SK-N-SH (cell line): ENCODE measurements at regions not wholly inside any gene's neighbourhood (a gene's known extent, or its start where the extent isn't known, plus 50 kb on each side); places are given as distances from the start of the nearest gene placed in this dataset.

ENCODE experiments used
- CTCF ChIA-PET: fragments of 300-600, 350-600 bp; formaldehyde crosslinking; extraction: SDS; loops from one replicate; lab custom pipeline; 2021; lab: Yijun Ruan, JAX
- POLR2A ChIA-PET: fragments of 350-600 bp; sonication (Branson Sonifier 250); formaldehyde crosslinking; extraction: SDS; loops from one replicate; lab custom pipeline; 2020; ENCODE audit warnings: antibody characterized with exemption, inconsistent platforms; lab: Yijun Ruan, JAX
- DNase-seq: peaks from one replicate; pipeline ENCODE4 v3.0.0; 2012
- H2AFZ ChIP-seq: fragments of 200-600 bp; sonication (generic); 2 replicates; pipeline ENCODE4 v1.8.1; 2016; ENCODE audit warnings: antibody characterized with exemption, mild to moderate bottlenecking, low read depth
- H3F3A ChIP-seq: fragments of 200-600 bp; sonication (generic); replicated peaks from 2 replicates; pipeline ENCODE3; 2016; ENCODE audit warnings: antibody characterized with exemption, mild to moderate bottlenecking; ENCODE audit not compliant: insufficient read depth
- H3K27ac ChIP-seq, 2 experiments: fragments of 200-500 bp in 1 of 2; fragments of 200-600 bp in 1 of 2; sonication (Bioruptor generic) in 1 of 2; sonication (generic), shearing (Covaris generic) in 1 of 2; 2 replicates each; pipeline versions ENCODE4 v1.5.1 to v1.6.1; 2014 to 2016; ENCODE audit warnings: low read depth in 2 of 2, inconsistent platforms in 1 of 2, low read length in 1 of 2, mild to moderate bottlenecking in 1 of 2, mixed read lengths in 1 of 2
- H3K27me3 ChIP-seq: fragments of 200-600 bp; sonication (generic), shearing (Covaris generic); 2 replicates; pipeline ENCODE4 v1.6.1; 2016; ENCODE audit warnings: mixed run types; ENCODE audit not compliant: insufficient read depth
- H3K36me3 ChIP-seq, 2 experiments: fragments of 200-500 bp in 1 of 2; fragments of 200-600 bp in 1 of 2; sonication (Bioruptor generic) in 1 of 2; sonication (generic) in 1 of 2; replicated peaks in 1 of 2; 2 replicates each; pipeline versions ENCODE3 to v1.5.1; 2014 to 2016; ENCODE audit warnings: low read length in 1 of 2, mild to moderate bottlenecking in 1 of 2; ENCODE audit not compliant: insufficient read depth in 2 of 2, control insufficient read depth in 1 of 2
- H3K4me1 ChIP-seq, 2 experiments: fragments of 200-500 bp in 1 of 2; fragments of 200-600 bp in 1 of 2; sonication (Bioruptor generic) in 1 of 2; sonication (generic), shearing (Covaris generic) in 1 of 2; 2 replicates each; pipeline versions ENCODE4 v1.5.1 to v1.6.1; 2014 to 2016; ENCODE audit warnings: low read depth in 1 of 2, low read length in 1 of 2, mixed run types in 1 of 2; ENCODE audit not compliant: insufficient read depth in 2 of 2, control insufficient read depth in 1 of 2
- H3K4me2 ChIP-seq: fragments of 200-600 bp; sonication (generic), shearing (Covaris generic); 2 replicates; pipeline ENCODE4 v1.6.1; 2017; ENCODE audit warnings: mixed run types
- H3K4me3 ChIP-seq, 2 experiments: fragments of 200-500 bp in 1 of 2; fragments of 200-600 bp in 1 of 2; sonication (Bioruptor generic) in 1 of 2; sonication (generic), shearing (Covaris generic) in 1 of 2; 2 replicates each; pipeline versions ENCODE4 v1.5.1 to v1.8.1; 2014 to 2016; ENCODE audit warnings: low read depth in 2 of 2, inconsistent platforms in 1 of 2, low read length in 1 of 2, mild to moderate bottlenecking in 1 of 2, mixed read lengths in 1 of 2, moderate library complexity in 1 of 2
- H3K79me2 ChIP-seq: fragments of 200-600 bp; sonication (generic); 2 replicates; pipeline ENCODE4 v1.8.1; 2017; ENCODE audit warnings: mild to moderate bottlenecking; ENCODE audit not compliant: insufficient read depth
- H3K9ac ChIP-seq: fragments of 200-600 bp; sonication (generic); 2 replicates; pipeline ENCODE4 v1.6.1; 2017; ENCODE audit warnings: mixed run types
- H3K9me2 ChIP-seq: fragments of 200-600 bp; sonication (generic); 2 replicates; pipeline ENCODE4 v1.6.1; 2017; ENCODE audit warnings: mixed run types
- H3K9me3 ChIP-seq: fragments of 200-600 bp; sonication (generic); 2 replicates; pipeline ENCODE4 v1.6.1; 2017; ENCODE audit warnings: mixed run types, mild to moderate bottlenecking, moderate library complexity
- H4K20me1 ChIP-seq: fragments of 200-600 bp; sonication (generic); 2 replicates; pipeline ENCODE4 v1.6.1; 2017; ENCODE audit warnings: mild to moderate bottlenecking, mixed run types; ENCODE audit not compliant: insufficient read depth
- EZH2phosphoT487 ChIP-seq: fragments of 200-600 bp; sonication (generic); IDR thresholded peaks from 2 replicates; pipeline ENCODE4 v1.6.1; 2017; ENCODE audit warnings: low read depth, mixed run types, mild to moderate bottlenecking, antibody characterized with exemption, moderate library complexity, borderline replicate concordance
- GABPA ChIP-seq: IDR thresholded peaks from 2 replicates; pipeline ENCODE4 v1.4.0; 2012; ENCODE audit warnings: low read depth, mild to moderate bottlenecking
- IRF3 ChIP-seq: fragments of 150-350 bp; IDR thresholded peaks from 2 replicates; pipeline ENCODE4 v1.6.1; 2016; ENCODE audit warnings: mild to moderate bottlenecking, low read depth, low read length
- MEF2A ChIP-seq: IDR thresholded peaks from 2 replicates; pipeline ENCODE4 v1.4.0; 2012; ENCODE audit warnings: low read depth, borderline replicate concordance
- MXI1 ChIP-seq: IDR thresholded peaks from 2 replicates; pipeline ENCODE4 v1.6.1; 2012; ENCODE audit warnings: mild to moderate bottlenecking, low read depth, low read length, improper control_type of control experiment
- NFIC ChIP-seq: IDR thresholded peaks from 2 replicates; pipeline ENCODE4 v1.4.0; 2012; ENCODE audit warnings: borderline replicate concordance
- POLR2AphosphoS5 ChIP-seq: IDR thresholded peaks from 2 replicates; pipeline ENCODE4 v1.6.1; 2012; ENCODE audit warnings: low read depth, low read length
- RAD21 ChIP-seq: IDR thresholded peaks from 2 replicates; pipeline ENCODE4 v1.6.1; 2012; ENCODE audit warnings: mild to moderate bottlenecking, low read length
- RCOR1 ChIP-seq: fragments of 150-350 bp; IDR thresholded peaks from 2 replicates; pipeline ENCODE4 v1.6.1; 2017; ENCODE audit warnings: antibody characterized with exemption, low read length
- SMC3 ChIP-seq: IDR thresholded peaks from 2 replicates; pipeline ENCODE4 v1.6.1; 2012; ENCODE audit warnings: low read depth, low read length, improper control_type of control experiment
- TEAD4 ChIP-seq: IDR thresholded peaks from 2 replicates; pipeline ENCODE4 v1.4.0; 2012; ENCODE audit warnings: mild to moderate bottlenecking, borderline replicate concordance; ENCODE audit not compliant: insufficient read depth
- YY1 ChIP-seq: IDR thresholded peaks from 2 replicates; pipeline ENCODE4 v1.4.0; 2012; ENCODE audit warnings: low read depth, mild to moderate bottlenecking
- ZBTB33 ChIP-seq: IDR thresholded peaks from 2 replicates; pipeline ENCODE4 v1.4.0; 2012; ENCODE audit warnings: low read depth, borderline replicate concordance
- WGBS: methylation state at CpG from one replicate; pipeline ENCODE4 v1.1.6; 2017; ENCODE audit warnings: low lambda C conversion rate; 5-methylcytosine and 5-hydroxymethylcytosine counted together
- TF ChIP-seq, protein P1 (sequence below): fragments of 200-600 bp; sonication (generic); IDR thresholded peaks from 2 replicates; pipeline ENCODE4 v1.6.1; 2017; ENCODE audit warnings: antibody characterized with exemption, mild to moderate bottlenecking, moderate library complexity
- TF ChIP-seq, protein P2 (sequence below): IDR thresholded peaks from 2 replicates; pipeline ENCODE4; 2012

DNA sequence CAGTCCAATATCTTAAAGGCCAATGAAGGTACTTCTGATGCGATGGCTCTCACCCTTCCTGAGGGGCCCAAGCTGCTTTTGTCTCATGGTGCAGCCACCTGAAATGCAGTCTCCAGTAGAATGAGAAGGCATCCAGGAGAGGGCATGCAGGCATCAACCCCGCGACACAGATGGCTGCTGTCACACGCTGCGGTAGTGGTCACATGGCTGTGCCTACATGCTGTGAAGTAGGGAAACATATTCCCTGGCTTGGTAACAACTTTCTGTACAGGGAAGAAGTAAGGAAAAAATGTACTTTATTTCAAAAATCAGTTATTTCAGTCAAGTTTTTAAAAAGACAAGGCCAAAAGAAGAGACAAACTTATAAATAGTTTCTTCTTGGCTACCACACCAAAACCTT lies 139.9 kb downstream of the TRIML1 start:
- Histone ChIP-seq H3K36me3 (no peaks in the 10 kb centered on the region), H3F3A (no peaks in the 10 kb centered on the region), H3K9me3 (no peaks in the 10 kb centered on the region), H3K27me3 (no peaks in the 10 kb centered on the region; the same call in 1 of the 2 replicates), H3K9me2 (no peaks in the 10 kb centered on the region), H3K79me2 (no peaks in the 10 kb centered on the region), H3K4me3 (no peak overlapping the region), H4K20me1 (no peaks in the 10 kb centered on the region), H3K4me2 (no peak overlapping the region), H3K27ac (no peak overlapping the region), H2AFZ (no peak overlapping the region), H3K4me1 (no peaks in the 10 kb centered on the region), H3K9ac (no peak overlapping the region)
- TF ChIP-seq SMC3: no peak
- no peak for DNase-seq
- CTCF ChIA-PET: no interaction called here
- 59% methylated on average over 5 of the region's 5 CpGs for WGBS
- POLR2A ChIA-PET: no interaction called here

DNA sequence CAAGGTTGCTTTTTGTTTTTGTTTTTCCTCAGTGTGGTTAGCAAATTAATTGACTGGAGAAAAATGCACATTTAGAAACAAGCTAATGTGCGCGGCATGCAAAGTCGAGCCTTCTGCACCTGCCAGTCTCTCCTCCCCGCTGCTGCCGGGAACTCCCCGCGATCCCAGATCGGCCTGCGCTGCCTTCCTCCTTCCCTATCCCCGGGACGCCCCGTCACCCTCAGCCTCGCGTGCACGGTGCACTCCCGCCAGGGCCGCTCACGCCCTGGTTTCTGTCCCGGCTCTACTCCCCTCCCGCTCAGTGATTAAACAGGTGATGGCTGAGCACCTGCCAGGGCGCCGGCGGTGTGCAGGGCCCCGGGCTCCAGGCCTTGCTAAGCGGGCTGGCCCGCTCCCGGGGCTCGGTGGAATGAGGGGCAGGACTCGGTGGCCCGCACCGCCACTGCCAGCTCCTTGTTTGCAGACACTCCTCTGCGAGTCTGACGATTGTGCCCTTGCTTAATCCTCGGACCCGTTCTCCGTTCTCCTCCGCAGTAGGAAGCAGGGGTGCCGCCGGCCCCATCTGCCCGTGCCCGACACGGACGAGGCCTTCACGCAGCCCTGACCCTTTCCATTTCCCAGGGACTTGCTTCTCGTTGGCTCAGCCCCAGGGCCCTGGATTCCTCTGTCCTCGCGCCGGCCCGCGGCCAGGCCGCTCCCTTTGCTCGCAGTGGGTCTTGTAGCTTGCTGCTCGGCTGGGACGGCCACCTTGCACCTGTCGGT lies 143.4 kb downstream of the TRIML1 start:
- no peaks in the 10 kb centered on the region for H3K79me2 ChIP-seq
- no peaks in the 10 kb centered on the region for H4K20me1 ChIP-seq
- no peaks in the 10 kb centered on the region for H3K4me1 ChIP-seq
- no peaks in the 10 kb centered on the region for H3K9me3 ChIP-seq
- no peak overlapping the region for H3K27ac ChIP-seq
- WGBS: 50% methylated on average over 29 of the region's 55 CpGs
- no peak overlapping the region for H3K4me3 ChIP-seq
- no peaks in the 10 kb centered on the region for H3F3A ChIP-seq
- H3K9ac ChIP-seq: no peak overlapping the region
- H2AFZ ChIP-seq: no peak overlapping the region
- POLR2A ChIA-PET: no interaction called here
- H3K9me2 ChIP-seq: no peaks in the 10 kb centered on the region
- H3K4me2 ChIP-seq: no peak overlapping the region; the same call in 1 of the 2 replicates
- H3K36me3 ChIP-seq: no peaks in the 10 kb centered on the region
- TF ChIP-seq YY1: no peak
- TF ChIP-seq, protein P1, sequence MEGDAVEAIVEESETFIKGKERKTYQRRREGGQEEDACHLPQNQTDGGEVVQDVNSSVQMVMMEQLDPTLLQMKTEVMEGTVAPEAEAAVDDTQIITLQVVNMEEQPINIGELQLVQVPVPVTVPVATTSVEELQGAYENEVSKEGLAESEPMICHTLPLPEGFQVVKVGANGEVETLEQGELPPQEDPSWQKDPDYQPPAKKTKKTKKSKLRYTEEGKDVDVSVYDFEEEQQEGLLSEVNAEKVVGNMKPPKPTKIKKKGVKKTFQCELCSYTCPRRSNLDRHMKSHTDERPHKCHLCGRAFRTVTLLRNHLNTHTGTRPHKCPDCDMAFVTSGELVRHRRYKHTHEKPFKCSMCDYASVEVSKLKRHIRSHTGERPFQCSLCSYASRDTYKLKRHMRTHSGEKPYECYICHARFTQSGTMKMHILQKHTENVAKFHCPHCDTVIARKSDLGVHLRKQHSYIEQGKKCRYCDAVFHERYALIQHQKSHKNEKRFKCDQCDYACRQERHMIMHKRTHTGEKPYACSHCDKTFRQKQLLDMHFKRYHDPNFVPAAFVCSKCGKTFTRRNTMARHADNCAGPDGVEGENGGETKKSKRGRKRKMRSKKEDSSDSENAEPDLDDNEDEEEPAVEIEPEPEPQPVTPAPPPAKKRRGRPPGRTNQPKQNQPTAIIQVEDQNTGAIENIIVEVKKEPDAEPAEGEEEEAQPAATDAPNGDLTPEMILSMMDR: no peak
- no peak for TF ChIP-seq EZH2phosphoT487
- TF ChIP-seq, protein P2, sequence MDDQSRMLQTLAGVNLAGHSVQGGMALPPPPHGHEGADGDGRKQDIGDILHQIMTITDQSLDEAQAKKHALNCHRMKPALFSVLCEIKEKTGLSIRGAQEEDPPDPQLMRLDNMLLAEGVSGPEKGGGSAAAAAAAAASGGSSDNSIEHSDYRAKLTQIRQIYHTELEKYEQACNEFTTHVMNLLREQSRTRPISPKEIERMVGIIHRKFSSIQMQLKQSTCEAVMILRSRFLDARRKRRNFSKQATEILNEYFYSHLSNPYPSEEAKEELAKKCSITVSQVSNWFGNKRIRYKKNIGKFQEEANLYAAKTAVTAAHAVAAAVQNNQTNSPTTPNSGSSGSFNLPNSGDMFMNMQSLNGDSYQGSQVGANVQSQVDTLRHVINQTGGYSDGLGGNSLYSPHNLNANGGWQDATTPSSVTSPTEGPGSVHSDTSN: no peak
- TF ChIP-seq MXI1: no peak
- TF ChIP-seq NFIC: no peak
- TF ChIP-seq POLR2AphosphoS5: no peak
- TF ChIP-seq RAD21: no peak
- TF ChIP-seq GABPA: no peak
- no peak for TF ChIP-seq MEF2A
- no peak for TF ChIP-seq RCOR1
- TF ChIP-seq ZBTB33: no peak
- no peak for TF ChIP-seq IRF3
- TF ChIP-seq TEAD4: no peak
- TF ChIP-seq, all 33 proteins: peak for 0
- no peak for DNase-seq
- no peaks in the 10 kb centered on the region; the same call in 1 of the 2 replicates for H3K27me3 ChIP-seq
- CTCF ChIA-PET: no interaction called here
